ENCODE measurements at regions not wholly inside any gene's neighbourhood (a gene's known extent, or its start where the extent isn't known, plus 50 kb on each side); places are given as distances from the start of the nearest gene placed in this dataset.

- no peaks in the 10 kb centered on the region for H3K9me3 ChIP-seq (ENCODE audit: control insufficient read depth, low read depth, low read length)
- TF ChIP-seq, protein P1, sequence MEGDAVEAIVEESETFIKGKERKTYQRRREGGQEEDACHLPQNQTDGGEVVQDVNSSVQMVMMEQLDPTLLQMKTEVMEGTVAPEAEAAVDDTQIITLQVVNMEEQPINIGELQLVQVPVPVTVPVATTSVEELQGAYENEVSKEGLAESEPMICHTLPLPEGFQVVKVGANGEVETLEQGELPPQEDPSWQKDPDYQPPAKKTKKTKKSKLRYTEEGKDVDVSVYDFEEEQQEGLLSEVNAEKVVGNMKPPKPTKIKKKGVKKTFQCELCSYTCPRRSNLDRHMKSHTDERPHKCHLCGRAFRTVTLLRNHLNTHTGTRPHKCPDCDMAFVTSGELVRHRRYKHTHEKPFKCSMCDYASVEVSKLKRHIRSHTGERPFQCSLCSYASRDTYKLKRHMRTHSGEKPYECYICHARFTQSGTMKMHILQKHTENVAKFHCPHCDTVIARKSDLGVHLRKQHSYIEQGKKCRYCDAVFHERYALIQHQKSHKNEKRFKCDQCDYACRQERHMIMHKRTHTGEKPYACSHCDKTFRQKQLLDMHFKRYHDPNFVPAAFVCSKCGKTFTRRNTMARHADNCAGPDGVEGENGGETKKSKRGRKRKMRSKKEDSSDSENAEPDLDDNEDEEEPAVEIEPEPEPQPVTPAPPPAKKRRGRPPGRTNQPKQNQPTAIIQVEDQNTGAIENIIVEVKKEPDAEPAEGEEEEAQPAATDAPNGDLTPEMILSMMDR (conservative IDR thresholded peaks at IDR 0.05) = no peak
- no peak overlapping the region for H2BK20ac ChIP-seq (ENCODE audit: low read depth, low read length, poor library complexity, severe bottlenecking)
- H3K4me3 Mint-ChIP-seq = no peak overlapping the region
- no peak overlapping the region for H4K8ac ChIP-seq (replicated peaks; ENCODE audit: insufficient read length, low read depth, low read length)
- H3K27me3 Mint-ChIP-seq (ENCODE audit: low read depth) = no peaks in the 10 kb centered on the region; the same call in 1 of the 2 replicates
- no peak overlapping the region for H3K23ac ChIP-seq (ENCODE audit: insufficient read length, low read depth, low read length)
- H2BK15ac ChIP-seq (ENCODE audit: low read depth, low read length) = no peak overlapping the region
- H4K5ac ChIP-seq (ENCODE audit: insufficient read length, low read depth, low read length) = no peak overlapping the region
- no peak overlapping the region for H2BK5ac ChIP-seq (ENCODE audit: insufficient read length, low read length)
- H3K79me1 ChIP-seq (ENCODE audit: insufficient read depth, low read depth, low read length, poor library complexity, severe bottlenecking) = no peaks in the 10 kb centered on the region
- no peak overlapping the region for H2AK5ac ChIP-seq (ENCODE audit: insufficient read length, low read length)
- no peak overlapping the region for H3K4me2 ChIP-seq (ENCODE audit: insufficient read depth, insufficient read length, low read length)
- no peak overlapping the region for H2BK120ac ChIP-seq (ENCODE audit: low read depth, low read length, poor library complexity, severe bottlenecking)
- no peaks in the 10 kb centered on the region for H3K36me3 Mint-ChIP-seq (ENCODE audit: insufficient read depth in 1 of 3, low read depth in 3 of 3)
- no peak for DNase-seq
- H3K18ac ChIP-seq (ENCODE audit: insufficient read length, low read depth, low read length) = no peak overlapping the region
- no peaks in the 10 kb centered on the region for H3K79me2 ChIP-seq (ENCODE audit: insufficient read depth, low read length)
- H3K23me2 ChIP-seq (ENCODE audit: insufficient read length, low read depth, low read length, poor library complexity, severe bottlenecking) = no peaks in the 10 kb centered on the region
- H4K20me1 ChIP-seq (ENCODE audit: control insufficient read depth, insufficient read depth, insufficient read length) = no peaks in the 10 kb centered on the region
- no peak overlapping the region for H2AFZ ChIP-seq (ENCODE audit: low read length)
- no peak overlapping the region for H2BK12ac ChIP-seq (ENCODE audit: insufficient read length, low read depth, low read length)
- H3K9me3 Mint-ChIP-seq = peaks cover 0 to 4% of the 10 kb centered on the region in 2 experiments; a peak in 1 of 5 replicates
- peaks cover 7 to 12% of the 10 kb centered on the region in 2 experiments for H3K4me1 Mint-ChIP-seq
- H3K9ac ChIP-seq (ENCODE audit: extremely low read depth, insufficient read length, low read length) = no peak overlapping the region
- no peak overlapping the region for H3K27ac ChIP-seq (ENCODE audit: insufficient read length, low read depth, low read length)
- no peak overlapping the region for H3T11ph ChIP-seq (ENCODE audit: low read length)
- H3K4ac ChIP-seq (ENCODE audit: low read depth, low read length) = no peak overlapping the region
- no peak overlapping the region for H3K56ac ChIP-seq (ENCODE audit: insufficient read length, low read depth, low read length)
- H3K4me1 ChIP-seq (ENCODE audit: insufficient read depth, low read length) = no peaks in the 10 kb centered on the region
- WGBS (ENCODE audit: extremely low coverage, insufficient read length, low lambda C conversion rate) = no CpG with 5 or more reads among the region's 6 CpGs
- H3K27ac Mint-ChIP-seq = no peak overlapping the region
- H3K14ac ChIP-seq (ENCODE audit: insufficient read depth, low read length) = no peak overlapping the region
- no peaks in the 10 kb centered on the region for H3K27me3 ChIP-seq (ENCODE audit: insufficient read depth, low read length)
- no peak overlapping the region for H4K91ac ChIP-seq (ENCODE audit: insufficient read length, low read depth, low read length)
These were observed 335.7 kb upstream of the POU3F3 start for GRCh38 chr2:104518256-104518655.

All from H9 (cell line).